NCI-H1436 treated with DMSO at 0.1 percent for 48 hours (cell line): ENCODE measurements at regions not wholly inside any gene's neighbourhood (a gene's known extent, or its start where the extent isn't known, plus 50 kb on each side); places are given as distances from the start of the nearest gene placed in this dataset.

Source experiments
- DNase-seq: peaks from one replicate; lab custom pipeline; 2025; lab: John Stamatoyannopoulos, UW

DNA sequence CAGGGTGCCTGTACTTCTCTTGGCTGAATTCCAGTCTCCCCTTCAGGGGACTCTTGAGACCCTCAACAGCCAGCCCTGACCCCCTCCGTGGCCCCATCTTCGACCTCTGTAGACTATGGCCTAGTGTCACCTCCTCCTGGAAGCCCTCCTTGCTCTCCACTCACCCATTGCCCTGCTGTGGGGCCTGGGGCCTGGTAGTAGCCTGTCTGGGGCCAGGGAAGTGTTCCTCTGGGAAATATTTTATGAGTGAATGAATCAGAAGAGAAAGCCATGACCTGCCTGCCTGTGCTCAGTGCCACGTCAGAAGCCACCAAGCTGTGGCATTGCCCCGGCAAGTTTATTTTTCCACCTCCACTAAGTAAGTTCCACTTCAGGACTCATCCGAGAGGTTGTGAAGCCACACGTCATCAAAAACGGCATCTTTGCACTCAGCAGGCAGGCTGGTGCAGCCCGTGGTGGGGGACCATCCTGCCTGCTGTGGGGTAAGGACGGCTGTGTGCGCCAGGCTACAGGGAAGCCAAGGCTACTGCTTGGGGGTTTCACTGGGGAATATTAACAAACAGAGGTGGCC lies 59.6 kb upstream of the PPARA start:
- DNase-seq = no peak

- no peak for DNase-seq
These were observed 58.9 kb upstream of the PPARA start for GRCh38 chr22:46091277-46091977.

DNA sequence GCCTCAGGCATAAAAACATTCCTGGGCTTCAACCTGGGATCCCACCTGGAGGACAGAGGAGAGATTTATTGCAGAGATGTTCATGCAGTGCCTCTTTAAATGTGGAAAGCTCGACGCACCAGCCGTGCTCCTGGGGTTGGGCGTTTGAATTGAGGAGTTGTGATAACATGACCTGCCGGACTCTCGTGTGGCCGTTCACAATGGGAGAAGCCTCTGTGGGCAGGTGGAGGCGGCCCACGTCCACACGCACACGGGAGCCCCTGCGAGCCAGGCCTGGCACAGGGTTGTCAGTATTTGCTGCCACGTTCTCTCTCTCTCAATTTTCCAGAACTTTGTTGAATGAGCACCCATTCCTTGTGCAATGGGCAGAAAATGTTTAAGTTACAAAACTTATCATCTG lies 58.3 kb upstream of the PPARA start:
- no peak for DNase-seq

GRCh38 chr22:46092670-46093410 lies 57.5 kb upstream of the PPARA start:
- no peak for DNase-seq

DNA sequence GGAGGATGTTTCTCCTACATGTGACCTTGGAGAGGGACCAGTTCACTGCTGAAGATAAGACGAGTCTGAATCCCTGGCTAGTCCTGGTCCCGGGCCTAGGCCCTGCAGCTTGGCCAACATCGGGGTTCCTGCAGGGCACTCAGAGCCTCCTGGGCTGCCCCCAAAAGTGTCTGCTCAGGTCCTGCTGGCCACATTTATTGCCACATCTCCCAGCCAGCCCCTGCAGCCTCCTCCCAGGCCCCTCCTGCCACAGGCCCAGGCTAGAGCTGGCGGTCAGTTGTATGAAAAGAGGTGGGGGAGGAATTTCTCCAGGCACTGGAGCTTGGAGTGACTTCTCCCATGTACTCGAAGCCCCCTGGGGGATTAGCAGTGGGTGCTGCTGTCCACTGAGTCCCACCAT lies 56.5 kb upstream of the PPARA start:
- DNase-seq = no peak

GRCh38 chr22:46094676-46095075 lies 55.6 kb upstream of the PPARA start:
- DNase-seq = no peak

GRCh38 chr22:46096051-46096450 lies 54.3 kb upstream of the PPARA start:
- DNase-seq = no peak

DNA sequence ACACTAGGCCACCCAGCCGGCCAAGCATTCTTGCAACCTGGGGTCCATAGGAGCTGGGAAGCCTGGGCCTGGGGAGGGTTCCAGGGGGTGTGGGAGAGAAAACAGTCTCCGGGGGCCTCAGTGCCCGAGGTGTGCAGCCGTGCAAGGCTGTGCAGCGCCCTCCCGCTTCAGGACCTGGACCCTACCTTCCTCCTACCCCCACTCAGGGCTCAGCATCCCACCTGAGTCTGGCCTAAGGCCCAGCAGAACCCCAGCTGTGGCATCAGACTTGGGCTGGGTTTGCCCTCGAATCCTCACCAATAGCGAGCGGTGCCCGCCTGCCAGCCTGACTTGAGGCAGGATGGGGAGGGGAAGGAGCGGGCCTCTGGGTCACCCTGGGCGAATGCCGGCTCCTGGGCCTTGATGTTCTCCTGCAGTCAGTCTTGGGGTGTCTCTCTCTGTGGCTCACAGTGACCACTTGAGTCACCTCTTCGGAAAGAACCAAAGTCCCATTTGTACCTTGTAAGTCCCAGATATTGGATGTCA lies 53.6 kb upstream of the PPARA start:
- DNase-seq = no peak

DNA sequence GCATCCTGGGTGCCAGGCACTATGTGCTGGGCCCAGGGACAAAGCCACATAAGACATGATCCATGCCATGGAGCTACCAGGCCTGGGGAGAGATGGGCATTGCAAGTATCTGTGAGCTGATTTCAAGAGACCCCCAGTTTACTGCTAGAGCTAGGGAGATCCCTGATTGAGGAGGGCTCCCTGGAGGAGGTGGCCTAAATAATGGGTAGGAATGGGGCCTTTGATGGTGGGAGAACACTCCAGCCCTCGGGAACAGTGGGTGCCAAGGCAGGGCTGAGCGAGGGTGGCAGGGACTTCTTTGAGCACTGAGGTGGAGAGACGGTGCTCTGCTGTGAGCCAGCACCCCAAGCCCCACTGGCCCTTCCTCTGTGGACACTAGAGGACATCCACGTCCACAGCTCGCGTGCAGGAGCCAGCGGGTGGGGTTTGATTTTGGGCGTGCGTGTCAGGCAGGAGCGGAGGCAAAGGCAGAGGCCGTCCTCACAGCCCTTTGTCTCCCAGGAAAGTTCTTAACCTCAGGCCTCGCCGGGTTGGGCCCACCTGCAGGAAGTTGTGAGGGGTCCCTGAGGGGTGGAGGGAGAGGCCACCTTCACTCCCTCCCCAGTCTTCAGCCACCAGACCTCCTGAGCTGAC lies 52.9 kb upstream of the PPARA start:
- DNase-seq = no peak

GRCh38 chr22:46098525-46099475 lies 51.5 kb upstream of the PPARA start:
- DNase-seq = no peak

- no peak for DNase-seq
These were observed 50.6 kb upstream of the PPARA start for GRCh38 chr22:46099740-46100139.

GRCh38 chr22:46100401-46101105 lies 49.8 kb upstream of the PPARA start:
- no peak for DNase-seq
